IMR-90 (cell line): ENCODE measurements at regions not wholly inside any gene's neighbourhood (a gene's known extent, or its start where the extent isn't known, plus 50 kb on each side); places are given as distances from the start of the nearest gene placed in this dataset.

Source experiments
- ATAC-seq: fragments of 200-7000 bp; cut with Tn5 transposase; 2 replicates; pipeline ENCODE4 v1.9.1; 2020; ENCODE audit warnings: low read depth, mild to moderate bottlenecking, moderate library complexity
- BruUV-seq: library from RNA; stranded (reverse); fragments of 400-500 nt; replicated peaks from 2 replicates; lab custom pipeline; 2021; lab: Mats Ljungman, UMichigan
- CTCF ChIA-PET: fragments of 300-600 bp; formaldehyde crosslinking; extraction: SDS; loops from one replicate; lab custom pipeline; 2021; ENCODE audit warnings: antibody characterized with exemption; lab: Yijun Ruan, JAX
- POLR2A ChIA-PET: fragments of 300-600 bp; sonication (Branson Sonifier 250); formaldehyde crosslinking; loops from one replicate; lab custom pipeline; 2022; ENCODE audit warnings: antibody characterized with exemption; ENCODE audit not compliant: unreplicated experiment; lab: Charles Lee
- DNase-seq: peaks from one replicate; pipeline ENCODE4 v3.0.0; 2013
- H2AFZ ChIP-seq: replicated peaks from 2 replicates; pipeline ENCODE3; 2013; ENCODE audit warnings: low read length, mild to moderate bottlenecking; ENCODE audit not compliant: poor library complexity
- H2AK5ac ChIP-seq: 2 replicates; pipeline ENCODE4 v1.6.1; 2013; ENCODE audit warnings: low read depth, low read length, inconsistent platforms
- H2AK9ac ChIP-seq: replicated peaks from 2 replicates; pipeline ENCODE3; 2013; ENCODE audit warnings: mild to moderate bottlenecking, low read depth, low read length, moderate library complexity; ENCODE audit not compliant: poor library complexity
- H2BK120ac ChIP-seq: 2 replicates; pipeline ENCODE4 v1.6.1; 2013; ENCODE audit warnings: low read depth, low read length, inconsistent platforms
- H2BK15ac ChIP-seq: 3 replicates; pipeline ENCODE4 v1.6.1; 2013; ENCODE audit warnings: low read depth, low read length, inconsistent platforms
- H2BK20ac ChIP-seq: 2 replicates; pipeline ENCODE4 v1.6.1; 2013; ENCODE audit warnings: low read depth, mild to moderate bottlenecking, inconsistent platforms, low read length, moderate library complexity
- H2BK5ac ChIP-seq: 2 replicates; pipeline ENCODE4 v1.6.1; 2013; ENCODE audit warnings: mild to moderate bottlenecking, low read depth, low read length, inconsistent platforms; ENCODE audit not compliant: poor library complexity, severe bottlenecking
- H3K14ac ChIP-seq: replicated peaks from 2 replicates; pipeline ENCODE4 v1.6.1; 2013; ENCODE audit warnings: low read depth, low read length, inconsistent platforms
- H3K18ac ChIP-seq: 2 replicates; pipeline ENCODE4 v1.6.1; 2013; ENCODE audit warnings: low read depth, low read length, control low read depth
- H3K23ac ChIP-seq: 2 replicates; pipeline ENCODE4 v1.6.1; 2013; ENCODE audit warnings: low read depth, low read length, inconsistent platforms
- H3K27ac ChIP-seq: 2 replicates; pipeline ENCODE4 v1.5.1; 2013; ENCODE audit warnings: mild to moderate bottlenecking, control low read depth, low read length; ENCODE audit not compliant: insufficient read depth
- H3K27me3 ChIP-seq: 2 replicates; pipeline ENCODE4 v1.6.1; 2013; ENCODE audit warnings: low read length; ENCODE audit not compliant: control insufficient read depth, insufficient read depth
- H3K36me3 ChIP-seq: 2 replicates; pipeline ENCODE4 v1.6.1; 2013; ENCODE audit warnings: low read length, mixed read lengths; ENCODE audit not compliant: control insufficient read depth, insufficient read depth
- H3K4ac ChIP-seq: 2 replicates; pipeline ENCODE4 v1.6.1; 2013; ENCODE audit warnings: low read depth, low read length, inconsistent platforms
- H3K4me1 ChIP-seq: 2 replicates; pipeline ENCODE4 v1.6.1; 2013; ENCODE audit warnings: low read length, mixed read lengths; ENCODE audit not compliant: control insufficient read depth, insufficient read depth
- H3K4me2 ChIP-seq: 2 replicates; pipeline ENCODE4 v1.6.1; 2013; ENCODE audit warnings: low read depth, mild to moderate bottlenecking, control low read depth, low read length, moderate library complexity
- H3K4me3 ChIP-seq: 2 replicates; pipeline ENCODE4 v1.5.1; 2013; ENCODE audit warnings: low read depth, mild to moderate bottlenecking, control low read depth, low read length, moderate library complexity; ENCODE audit not compliant: insufficient read depth
- H3K56ac ChIP-seq: 2 replicates; pipeline ENCODE4 v1.6.1; 2013; ENCODE audit warnings: low read length, inconsistent platforms; ENCODE audit not compliant: insufficient read depth; ENCODE audit errors: extremely low read depth
- H3K79me1 ChIP-seq, 2 experiments: 2 replicates each; pipeline ENCODE4 v1.6.1; 2013; ENCODE audit warnings: low read length in 2 of 2, inconsistent platforms in 1 of 2, low read depth in 1 of 2
- H3K9ac ChIP-seq: 2 replicates; pipeline ENCODE4 v1.6.1; 2013; ENCODE audit warnings: low read depth, low read length, control low read depth
- H3K9me1 ChIP-seq: 2 replicates; pipeline ENCODE4 v1.6.1; 2013; ENCODE audit warnings: low read length, inconsistent platforms; ENCODE audit not compliant: insufficient read depth
- H3K9me3 ChIP-seq: 2 replicates; pipeline ENCODE4 v1.6.1; 2013; ENCODE audit warnings: low read length; ENCODE audit not compliant: control insufficient read depth, insufficient read depth
- H4K20me1 ChIP-seq: 2 replicates; pipeline ENCODE4 v1.6.1; 2013; ENCODE audit warnings: low read length, inconsistent platforms; ENCODE audit not compliant: insufficient read depth
- H4K5ac ChIP-seq: 2 replicates; pipeline ENCODE4 v1.6.1; 2013; ENCODE audit warnings: mild to moderate bottlenecking, low read depth, low read length, control low read depth
- H4K8ac ChIP-seq, 2 experiments: 2 replicates each; pipeline ENCODE4 v1.6.1; 2013; ENCODE audit warnings: low read depth in 2 of 2, low read length in 2 of 2, control low read depth in 1 of 2, inconsistent platforms in 1 of 2
- H4K91ac ChIP-seq: 2 replicates; pipeline ENCODE4 v1.6.1; 2013; ENCODE audit warnings: low read depth, low read length, inconsistent platforms; ENCODE audit not compliant: insufficient read depth
- BHLHE40 ChIP-seq: fragments of 150-350 bp; IDR thresholded peaks from 2 replicates; pipeline ENCODE4 v1.6.1; 2016; ENCODE audit warnings: mild to moderate bottlenecking, low read depth, low read length
- CEBPB ChIP-seq: IDR thresholded peaks from 2 replicates; pipeline ENCODE4 v1.6.1; 2012; ENCODE audit warnings: low read depth, low read length, improper control_type of control experiment
- CHD1 ChIP-seq: IDR thresholded peaks from 2 replicates; pipeline ENCODE4 v1.6.1; 2012; ENCODE audit warnings: low read depth, low read length, improper control_type of control experiment
- FOS ChIP-seq: fragments of 150-350 bp; IDR thresholded peaks from 2 replicates; pipeline ENCODE4 v1.6.1; 2016; ENCODE audit warnings: low read depth, low read length
- MAFK ChIP-seq: IDR thresholded peaks from 2 replicates; pipeline ENCODE4 v1.6.1; 2012; ENCODE audit warnings: low read depth, low read length, improper control_type of control experiment
- MAZ ChIP-seq: IDR thresholded peaks from 2 replicates; pipeline ENCODE4 v1.6.1; 2012; ENCODE audit warnings: low read depth, mild to moderate bottlenecking, low read length, improper control_type of control experiment, moderate library complexity, borderline replicate concordance
- NFE2L2 ChIP-seq: fragments of 150-350 bp; IDR thresholded peaks from 2 replicates; pipeline ENCODE4 v1.6.1; 2016; ENCODE audit warnings: low read depth, mild to moderate bottlenecking, low read length
- POLR2A ChIP-seq: IDR thresholded peaks from 2 replicates; pipeline ENCODE4 v1.6.1; 2012; ENCODE audit warnings: mild to moderate bottlenecking, low read depth, low read length
- RAD21 ChIP-seq: IDR thresholded peaks from 2 replicates; pipeline ENCODE4 v1.6.1; 2012; ENCODE audit warnings: low read length, improper control_type of control experiment
- RCOR1 ChIP-seq: IDR thresholded peaks from 2 replicates; pipeline ENCODE4 v1.6.1; 2012; ENCODE audit warnings: mild to moderate bottlenecking, low read length, improper control_type of control experiment; ENCODE audit not compliant: insufficient replicate concordance
- RFX5 ChIP-seq: IDR thresholded peaks from 2 replicates; pipeline ENCODE4 v1.8.0; 2012; ENCODE audit warnings: low read depth, mild to moderate bottlenecking, low read length, moderate library complexity
- SMC3 ChIP-seq: fragments of 150-350 bp; IDR thresholded peaks from 2 replicates; pipeline ENCODE4 v1.6.1; 2016; ENCODE audit warnings: low read depth, mild to moderate bottlenecking, antibody characterized with exemption, low read length, moderate library complexity
- WGBS, 2 experiments: methylation state at CpG; one replicate each; pipeline versions ENCODE4 v1.1.5 to v1.1.7; 2013; ENCODE audit warnings: missing lambda C conversion rate in 2 of 2; ENCODE audit not compliant: insufficient read length in 1 of 2; ENCODE audit errors: extremely low coverage in 2 of 2; 5-methylcytosine and 5-hydroxymethylcytosine counted together
- dilution Hi-C: fragments of 300-500 bp; cut with HindIII; formaldehyde crosslinking; loops from one replicate; pipeline ENCODE4 v1.14.3; 2018; ENCODE audit warnings: low sequenced_read_pairs; ENCODE audit not compliant: unreplicated experiment
- in situ Hi-C: fragments of 300-500 bp; cut with MboI; formaldehyde crosslinking; loops from 3 replicates; pipeline ENCODE4 v1.14.3; 2019; ENCODE audit warnings: low sequenced_read_pairs, inconsistent platforms, mixed read lengths
- intact Hi-C: fragments of 100-400 bp; cut with micrococcal nuclease; formaldehyde crosslinking; loops from 2 replicates; pipeline ENCODE4 v1.10.0; 2022
- TF ChIP-seq, protein P1 (sequence below): conservative IDR thresholded peaks from 2 replicates; pipeline ENCODE4 v1.5.1; 2012; ENCODE audit warnings: mild to moderate bottlenecking, low read depth, low read length, improper control_type of control experiment
- TF ChIP-seq, protein P2 (sequence below): fragments of 150-350 bp; IDR thresholded peaks from 2 replicates; pipeline ENCODE4 v1.6.1; 2017; ENCODE audit warnings: mild to moderate bottlenecking, antibody characterized with exemption, low read length, low read depth

DNA sequence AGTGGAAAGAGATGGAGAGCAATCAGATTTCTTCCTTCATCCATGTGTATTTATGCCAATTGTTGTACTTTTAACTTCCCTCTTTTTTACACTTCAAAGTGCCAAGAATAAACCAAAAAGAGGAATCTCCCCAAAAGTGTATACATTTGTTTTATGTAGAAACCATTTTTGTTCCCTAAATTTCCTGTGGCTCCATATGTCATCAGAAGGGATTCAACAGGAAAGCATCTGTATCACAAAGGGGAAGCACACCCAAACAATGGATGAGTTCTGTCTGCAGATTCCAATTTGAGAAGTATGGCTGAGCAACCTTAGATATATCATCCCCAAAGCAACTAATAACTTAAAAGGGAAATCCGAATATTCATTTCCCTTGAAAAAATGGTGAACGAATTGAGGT lies 275.0 kb downstream of the MREG start:
- in situ Hi-C loops: no loop called here
- H4K5ac ChIP-seq: no peak overlapping the region
- H2AFZ ChIP-seq: no peak overlapping the region
- TF ChIP-seq MAFK (no peak), RCOR1 (no peak), MAZ (no peak), BHLHE40 (no peak), RAD21 (no peak), FOS (no peak), CEBPB (no peak), CHD1 (no peak), POLR2A (no peak), SMC3 (no peak), RFX5 (no peak), NFE2L2 (no peak)
- TF ChIP-seq, protein P1, sequence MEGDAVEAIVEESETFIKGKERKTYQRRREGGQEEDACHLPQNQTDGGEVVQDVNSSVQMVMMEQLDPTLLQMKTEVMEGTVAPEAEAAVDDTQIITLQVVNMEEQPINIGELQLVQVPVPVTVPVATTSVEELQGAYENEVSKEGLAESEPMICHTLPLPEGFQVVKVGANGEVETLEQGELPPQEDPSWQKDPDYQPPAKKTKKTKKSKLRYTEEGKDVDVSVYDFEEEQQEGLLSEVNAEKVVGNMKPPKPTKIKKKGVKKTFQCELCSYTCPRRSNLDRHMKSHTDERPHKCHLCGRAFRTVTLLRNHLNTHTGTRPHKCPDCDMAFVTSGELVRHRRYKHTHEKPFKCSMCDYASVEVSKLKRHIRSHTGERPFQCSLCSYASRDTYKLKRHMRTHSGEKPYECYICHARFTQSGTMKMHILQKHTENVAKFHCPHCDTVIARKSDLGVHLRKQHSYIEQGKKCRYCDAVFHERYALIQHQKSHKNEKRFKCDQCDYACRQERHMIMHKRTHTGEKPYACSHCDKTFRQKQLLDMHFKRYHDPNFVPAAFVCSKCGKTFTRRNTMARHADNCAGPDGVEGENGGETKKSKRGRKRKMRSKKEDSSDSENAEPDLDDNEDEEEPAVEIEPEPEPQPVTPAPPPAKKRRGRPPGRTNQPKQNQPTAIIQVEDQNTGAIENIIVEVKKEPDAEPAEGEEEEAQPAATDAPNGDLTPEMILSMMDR: no peak
- TF ChIP-seq, protein P2, sequence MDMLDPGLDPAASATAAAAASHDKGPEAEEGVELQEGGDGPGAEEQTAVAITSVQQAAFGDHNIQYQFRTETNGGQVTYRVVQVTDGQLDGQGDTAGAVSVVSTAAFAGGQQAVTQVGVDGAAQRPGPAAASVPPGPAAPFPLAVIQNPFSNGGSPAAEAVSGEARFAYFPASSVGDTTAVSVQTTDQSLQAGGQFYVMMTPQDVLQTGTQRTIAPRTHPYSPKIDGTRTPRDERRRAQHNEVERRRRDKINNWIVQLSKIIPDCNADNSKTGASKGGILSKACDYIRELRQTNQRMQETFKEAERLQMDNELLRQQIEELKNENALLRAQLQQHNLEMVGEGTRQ: no peak
- no peak overlapping the region for H3K27ac ChIP-seq
- DNase-seq: no peak
- no peak overlapping the region for H3K4me2 ChIP-seq
- no peak overlapping the region; the same call in 2 of the 3 replicates for H2BK15ac ChIP-seq
- no CpG with 5 or more reads among the region's 2 CpGs for WGBS, 2 experiments
- no peak overlapping the region for H2BK20ac ChIP-seq
- no peak overlapping the region for H2AK9ac ChIP-seq
- no peaks in the 10 kb centered on the region for H3K36me3 ChIP-seq
- H2BK5ac ChIP-seq: no peak overlapping the region
- H3K9me3 ChIP-seq: no peaks in the 10 kb centered on the region
- H3K27me3 ChIP-seq: no peaks in the 10 kb centered on the region
- H3K79me1 ChIP-seq: no peaks in the 10 kb centered on the region
- H3K14ac ChIP-seq: no peak overlapping the region
- POLR2A ChIA-PET: no interaction called here
- BruUV-seq: no TSS peak
- H2AK5ac ChIP-seq: no peak overlapping the region
- no peak overlapping the region for H3K4ac ChIP-seq
- H3K23ac ChIP-seq: no peak overlapping the region
- CTCF ChIA-PET: interaction anchor here (0.6 kb wide), 1 partner anchor 468 kb away, joined by 4 read pairs; no protein-coding TSS in a partner anchor
- H3K4me1 ChIP-seq: peaks cover 3% of the 10 kb centered on the region
- no peak overlapping the region for H3K56ac ChIP-seq
- no peak overlapping the region for H3K9ac ChIP-seq
- H3K18ac ChIP-seq: no peak overlapping the region
- H4K20me1 ChIP-seq: no peaks in the 10 kb centered on the region
- no peak overlapping the region for H2BK120ac ChIP-seq
- H3K9me1 ChIP-seq: peaks cover 6% of the 10 kb centered on the region
- no peak overlapping the region for H4K91ac ChIP-seq
- no peak for ATAC-seq
- intact Hi-C loops: no loop called here
- dilution Hi-C loops: no loop called here
- no peak overlapping the region for H3K4me3 ChIP-seq
- no peak overlapping the region for H4K8ac ChIP-seq
